ENCODE measurements at regions not wholly inside any gene's neighbourhood (a gene's known extent, or its start where the extent isn't known, plus 50 kb on each side); places are given as distances from the start of the nearest gene placed in this dataset.
A peak's percentile ranks its signal among the peaks of the same experiment; 100 is the strongest.

DNA sequence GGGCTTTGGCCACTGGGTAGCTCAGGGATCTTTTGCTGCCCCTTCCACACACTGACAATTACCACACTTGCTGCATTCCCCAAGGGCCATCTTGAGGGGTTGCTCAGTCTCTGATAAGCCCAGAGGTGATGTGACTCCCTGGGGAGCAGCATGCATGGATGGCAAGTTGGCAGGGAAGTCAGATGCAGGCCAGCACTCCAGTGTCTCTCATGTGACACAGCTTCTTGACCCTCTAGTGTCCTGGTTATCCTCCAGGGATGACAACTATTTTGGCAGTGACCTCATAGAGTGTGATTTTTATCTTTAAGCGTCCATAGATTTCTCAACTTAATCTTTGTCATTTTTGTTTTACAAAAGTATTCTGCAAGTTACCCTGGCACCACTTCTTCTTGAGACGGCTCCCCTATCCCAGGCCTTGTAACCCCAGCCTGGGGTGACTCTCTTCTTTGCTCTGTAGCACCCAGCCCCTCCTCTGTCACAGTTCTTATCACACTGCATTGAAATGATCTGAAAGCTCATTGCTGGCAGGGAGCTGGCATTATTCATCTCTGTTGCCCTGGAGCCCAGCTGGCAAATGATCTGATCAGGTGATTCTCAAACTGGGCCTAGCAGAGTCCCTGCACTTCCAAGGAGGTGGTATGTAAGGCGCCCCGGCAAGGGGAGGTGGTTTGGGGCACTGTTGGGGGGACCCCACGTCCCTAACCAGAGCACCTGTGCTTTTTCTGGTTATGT lies 72.6 kb downstream of the TENT5C start:
- Histone ChIP-seq H3K27me3 (no peaks in the 10 kb centered on the region), H3K4me1 (peaks cover 0 to 53% (median 48%) of the 10 kb centered on the region in 4 donors), H3K9me3 (no peaks in the 10 kb centered on the region), H3K36me3 (no peaks in the 10 kb centered on the region), H3K4me3 (no peak overlapping the region), H3K27ac (peak overlapping the region in 3 of 4 donors; percentile 14 to 84 (median 64))
- DNase-seq, result no peak
- WGBS, 2 donors (ENCODE audit: low coverage in 1 of 2), result 53 to 54% methylated on average over 4 to 5 of the region's 5 CpGs
- in situ Hi-C loops (cut with MboI; ENCODE audit: low pct_ligation_motif_present in 1 of 4, low pct_unique_long_range_greater_than_20kb in 1 of 4, low sequenced_read_pairs in 3 of 4), result loop anchor here in 1 of 4 donors (10.0 kb wide), 1 partner anchor 144 kb away; no protein-coding TSS in a partner anchor
- TF ChIP-seq EP300 (IDR thresholded peaks at IDR 0.05; ENCODE audit: low read depth), result no peak
- no peak for TF ChIP-seq POLR2A (IDR thresholded peaks at IDR 0.05)
- TF ChIP-seq, protein P1, sequence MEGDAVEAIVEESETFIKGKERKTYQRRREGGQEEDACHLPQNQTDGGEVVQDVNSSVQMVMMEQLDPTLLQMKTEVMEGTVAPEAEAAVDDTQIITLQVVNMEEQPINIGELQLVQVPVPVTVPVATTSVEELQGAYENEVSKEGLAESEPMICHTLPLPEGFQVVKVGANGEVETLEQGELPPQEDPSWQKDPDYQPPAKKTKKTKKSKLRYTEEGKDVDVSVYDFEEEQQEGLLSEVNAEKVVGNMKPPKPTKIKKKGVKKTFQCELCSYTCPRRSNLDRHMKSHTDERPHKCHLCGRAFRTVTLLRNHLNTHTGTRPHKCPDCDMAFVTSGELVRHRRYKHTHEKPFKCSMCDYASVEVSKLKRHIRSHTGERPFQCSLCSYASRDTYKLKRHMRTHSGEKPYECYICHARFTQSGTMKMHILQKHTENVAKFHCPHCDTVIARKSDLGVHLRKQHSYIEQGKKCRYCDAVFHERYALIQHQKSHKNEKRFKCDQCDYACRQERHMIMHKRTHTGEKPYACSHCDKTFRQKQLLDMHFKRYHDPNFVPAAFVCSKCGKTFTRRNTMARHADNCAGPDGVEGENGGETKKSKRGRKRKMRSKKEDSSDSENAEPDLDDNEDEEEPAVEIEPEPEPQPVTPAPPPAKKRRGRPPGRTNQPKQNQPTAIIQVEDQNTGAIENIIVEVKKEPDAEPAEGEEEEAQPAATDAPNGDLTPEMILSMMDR (IDR thresholded peaks at IDR 0.05), result no peak
- no peak for TF ChIP-seq POLR2AphosphoS5 (IDR thresholded peaks at IDR 0.05)
- intact Hi-C loops (cut with DNase I; ENCODE audit: low total_unique reads), result no loop called here

DNA sequence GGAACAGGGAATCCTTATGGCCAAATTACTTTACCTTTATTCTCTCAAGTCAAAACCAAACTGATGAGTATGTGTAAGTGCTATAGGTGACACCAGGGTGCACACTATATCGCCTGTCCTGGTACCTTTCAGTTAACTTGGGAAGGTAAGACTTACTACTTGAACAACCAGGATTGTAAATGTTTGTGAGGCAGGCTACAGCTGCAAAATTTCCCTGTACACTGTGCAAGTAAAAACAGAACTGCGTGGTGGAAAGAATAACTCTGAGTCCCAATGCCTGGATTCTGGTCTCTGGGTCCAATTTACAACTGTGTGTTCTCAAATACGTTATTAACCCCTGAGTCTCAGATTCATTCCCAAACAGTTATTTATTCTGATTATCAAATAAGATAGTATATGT lies 73.5 kb downstream of the TENT5C start:
- peaks cover 0 to 53% (median 48%) of the 10 kb centered on the region in 4 donors for H3K4me1 ChIP-seq
- intact Hi-C loops (cut with DNase I; ENCODE audit: low total_unique reads) (no loop called here), in situ Hi-C loops (cut with MboI; ENCODE audit: low pct_ligation_motif_present in 1 of 4, low pct_unique_long_range_greater_than_20kb in 1 of 4, low sequenced_read_pairs in 3 of 4) (loop anchor here in 1 of 4 donors (10.0 kb wide), 1 partner anchor 144 kb away; no protein-coding TSS in a partner anchor)
- H3K9me3 ChIP-seq, result no peaks in the 10 kb centered on the region
- no peak overlapping the region for H3K4me3 ChIP-seq
- H3K27ac ChIP-seq, result peak overlapping the region in 2 of 4 donors; percentile 64 to 84
- TF ChIP-seq, protein P1 (IDR thresholded peaks at IDR 0.05), result no peak
- no peak for DNase-seq
- no peaks in the 10 kb centered on the region for H3K27me3 ChIP-seq
- WGBS, 2 donors (ENCODE audit: low coverage in 1 of 2), result 34 to 37% methylated on average over 2 to 3 of the region's 3 CpGs
- H3K36me3 ChIP-seq, result no peaks in the 10 kb centered on the region

DNA sequence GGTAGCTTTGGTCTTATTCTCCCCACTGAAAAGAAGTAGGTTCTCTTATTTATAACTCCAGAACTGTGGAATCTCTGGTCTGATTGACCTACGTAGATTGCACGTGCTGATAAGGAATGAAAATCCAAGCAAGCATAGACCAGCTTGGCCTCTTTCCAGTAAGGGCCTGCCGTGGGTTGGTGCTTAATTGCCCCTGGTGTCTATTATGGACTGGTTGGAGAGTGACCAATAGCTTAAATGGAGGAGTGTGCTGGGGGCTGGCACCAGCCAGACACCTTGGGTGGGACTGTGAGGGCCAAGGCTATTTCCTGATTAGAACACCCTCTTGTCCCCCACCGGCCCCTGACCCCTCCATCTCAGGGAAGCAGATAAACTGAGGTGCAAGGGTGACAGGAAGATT lies 74.0 kb downstream of the TENT5C start:
- H3K4me1 ChIP-seq, result peaks cover 0 to 48% (median 42%) of the 10 kb centered on the region in 4 donors
- 36 to 39% methylated on average over 3 to 4 of the region's 4 CpGs for WGBS, 2 donors (ENCODE audit: low coverage in 1 of 2)
- no peak for DNase-seq
- peak overlapping the region; percentile 56 to 84 (median 64) for H3K27ac ChIP-seq
- no peaks in the 10 kb centered on the region for H3K27me3 ChIP-seq
- in situ Hi-C loops (cut with MboI; ENCODE audit: low pct_ligation_motif_present in 1 of 4, low pct_unique_long_range_greater_than_20kb in 1 of 4, low sequenced_read_pairs in 3 of 4), result loop anchor here in 1 of 4 donors (10.0 kb wide), 1 partner anchor 145 kb away; no protein-coding TSS in a partner anchor
- no peaks in the 10 kb centered on the region for H3K36me3 ChIP-seq
- H3K4me3 ChIP-seq, result no peak overlapping the region
- TF ChIP-seq POLR2AphosphoS5 (IDR thresholded peaks at IDR 0.05) (no peak), EP300 (IDR thresholded peaks at IDR 0.05; ENCODE audit: low read depth) (no peak), POLR2A (IDR thresholded peaks at IDR 0.05) (no peak)
- TF ChIP-seq, protein P1 (IDR thresholded peaks at IDR 0.05), result no peak
- intact Hi-C loops (cut with DNase I; ENCODE audit: low total_unique reads), result no loop called here
- no peaks in the 10 kb centered on the region for H3K9me3 ChIP-seq

DNA sequence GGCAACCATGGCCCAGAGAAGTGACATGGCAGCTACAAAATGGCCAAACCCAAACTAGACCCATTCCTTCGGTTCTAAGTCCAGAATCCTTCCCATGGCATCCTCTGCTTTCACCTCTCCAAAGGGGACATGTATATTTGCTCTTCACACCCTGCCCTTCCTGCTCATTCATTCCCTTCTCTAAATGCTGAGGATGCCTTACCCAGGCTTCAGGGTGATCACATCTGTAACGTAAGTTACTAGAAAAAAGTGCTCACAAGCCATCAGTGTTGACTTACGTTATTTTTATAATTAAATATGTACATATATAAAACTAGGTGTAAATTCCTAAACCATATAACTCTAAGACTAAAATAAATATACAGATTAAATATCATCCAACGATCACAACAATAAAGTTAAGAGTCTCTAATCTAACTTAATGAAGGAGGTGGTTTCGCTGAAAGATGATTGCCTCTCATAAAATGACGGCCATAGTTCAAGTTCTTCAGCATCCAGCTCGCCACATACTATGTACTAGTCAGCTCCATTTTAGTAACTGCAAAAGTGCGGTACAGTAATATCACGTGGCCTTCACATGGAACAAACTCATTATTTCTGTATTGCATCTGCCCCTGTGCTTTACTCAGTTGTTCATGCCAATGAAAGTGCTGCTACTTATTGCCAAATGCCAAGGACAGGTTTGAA lies 74.6 kb downstream of the TENT5C start:
- Histone ChIP-seq H3K36me3 (no peaks in the 10 kb centered on the region), H3K27ac (peak overlapping the region; percentile 56 to 84 (median 64)), H3K27me3 (no peaks in the 10 kb centered on the region), H3K9me3 (no peaks in the 10 kb centered on the region), H3K4me1 (peaks cover 0 to 44% (median 39%) of the 10 kb centered on the region in 4 donors), H3K4me3 (no peak overlapping the region)
- no peak for DNase-seq
- intact Hi-C loops (cut with DNase I; ENCODE audit: low total_unique reads) (no loop called here), in situ Hi-C loops (cut with MboI; ENCODE audit: low pct_ligation_motif_present in 1 of 4, low pct_unique_long_range_greater_than_20kb in 1 of 4, low sequenced_read_pairs in 3 of 4) (no loop called here)
- TF ChIP-seq EP300 (IDR thresholded peaks at IDR 0.05; ENCODE audit: low read depth) (no peak), POLR2AphosphoS5 (IDR thresholded peaks at IDR 0.05) (no peak), POLR2A (IDR thresholded peaks at IDR 0.05) (no peak)
- TF ChIP-seq, protein P1 (IDR thresholded peaks at IDR 0.05), result no peak
- 40 to 51% methylated on average over 8 to 9 of the region's 9 CpGs for WGBS, 2 donors (ENCODE audit: low coverage in 1 of 2)

Data from transverse colon (tissue), 4 donors.